KMS-11 (cell line): ENCODE measurements at regions not wholly inside any gene's neighbourhood (a gene's known extent, or its start where the extent isn't known, plus 50 kb on each side); places are given as distances from the start of the nearest gene placed in this dataset.

ENCODE experiments used
- H2AFZ ChIP-seq: fragments of 200-600 bp; sonication (generic); 2 replicates; pipeline ENCODE4 v1.6.1; 2016; ENCODE audit warnings: antibody characterized with exemption, mixed run types, low read depth
- H3K27ac ChIP-seq: fragments of 200-600 bp; sonication (generic); 2 replicates; pipeline ENCODE4 v1.6.1; 2016; ENCODE audit warnings: mild to moderate bottlenecking, mixed run types
- H3K27me3 ChIP-seq: fragments of 200-600 bp; sonication (generic); 2 replicates; pipeline ENCODE4 v1.6.1; 2017; ENCODE audit warnings: mild to moderate bottlenecking, low read depth, mixed run types, moderate library complexity; ENCODE audit not compliant: insufficient read depth
- H3K36me3 ChIP-seq: fragments of 200-600 bp; sonication (generic); 2 replicates; pipeline ENCODE4 v1.6.1; 2017; ENCODE audit warnings: mild to moderate bottlenecking, mixed run types; ENCODE audit not compliant: insufficient read depth
- H3K4me1 ChIP-seq: fragments of 200-600 bp; sonication (generic); 2 replicates; pipeline ENCODE4 v1.6.1; 2016; ENCODE audit warnings: mild to moderate bottlenecking, low read depth, mixed run types; ENCODE audit not compliant: poor library complexity, severe bottlenecking
- H3K4me2 ChIP-seq: fragments of 200-600 bp; sonication (generic); 2 replicates; pipeline ENCODE4 v1.7.0; 2016; ENCODE audit warnings: mild to moderate bottlenecking, mixed run types
- H3K4me3 ChIP-seq: fragments of 200-600 bp; sonication (generic); IDR thresholded peaks from 2 replicates; pipeline ENCODE4 v1.6.1; 2017; ENCODE audit warnings: low read depth, low read length, mixed read lengths; ENCODE audit not compliant: insufficient read depth
- H3K79me2 ChIP-seq: fragments of 200-600 bp; sonication (generic); 2 replicates; pipeline ENCODE4 v1.6.1; 2016; ENCODE audit warnings: low read depth, mixed run types; ENCODE audit not compliant: insufficient read depth
- H3K9ac ChIP-seq: fragments of 200-600 bp; sonication (generic); 2 replicates; pipeline ENCODE4 v1.6.1; 2016; ENCODE audit warnings: mild to moderate bottlenecking, mixed run types
- H4K20me1 ChIP-seq: fragments of 200-600 bp; sonication (generic); 2 replicates; pipeline ENCODE4 v1.6.1; 2016; ENCODE audit warnings: mild to moderate bottlenecking, mixed run types; ENCODE audit not compliant: insufficient read depth
- CTCF ChIP-seq: fragments of 200-600 bp; sonication (generic); conservative IDR thresholded peaks from 2 replicates; pipeline ENCODE4 v1.6.1; 2017; ENCODE audit warnings: low read depth, mild to moderate bottlenecking, antibody characterized with exemption, low read length, moderate library complexity, mixed read lengths

DNA sequence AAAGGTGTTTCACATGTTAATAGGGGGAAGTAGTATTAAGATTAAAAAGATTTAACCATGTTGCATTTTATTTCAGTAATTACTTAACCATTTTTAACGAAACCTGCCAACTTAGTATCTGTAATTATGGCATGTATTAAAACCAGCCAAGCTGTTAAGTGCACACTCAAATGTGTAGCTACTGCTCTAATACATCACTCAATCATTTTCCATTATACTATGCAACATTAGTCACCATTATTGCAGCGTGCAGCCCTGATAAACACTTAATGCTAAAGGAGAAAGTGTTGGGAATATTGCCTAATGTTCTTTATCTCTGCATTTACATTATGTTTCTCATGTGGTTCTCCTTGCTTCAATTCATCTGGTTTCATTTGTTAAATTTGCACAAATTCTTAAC, 745.9 kb upstream of the FAM98A start:
- no peak overlapping the region for H3K4me2 ChIP-seq
- H3K79me2 ChIP-seq = no peaks in the 10 kb centered on the region
- H2AFZ ChIP-seq = no peak overlapping the region
- H3K4me3 ChIP-seq = no peak overlapping the region
- H3K36me3 ChIP-seq = no peaks in the 10 kb centered on the region
- H3K4me1 ChIP-seq = no peaks in the 10 kb centered on the region
- H3K9ac ChIP-seq = no peak overlapping the region
- no peak overlapping the region for H3K27ac ChIP-seq
- H3K27me3 ChIP-seq = no peaks in the 10 kb centered on the region
- no peak for TF ChIP-seq CTCF
- H4K20me1 ChIP-seq = no peaks in the 10 kb centered on the region

- H3K27ac ChIP-seq = no peak overlapping the region
Observed at GRCh38 chr2:34340307-34340706, 741.2 kb upstream of the FAM98A start.

GRCh38 chr2:34337735-34338134, 738.6 kb upstream of the FAM98A start:
- H3K4me1 ChIP-seq = no peaks in the 10 kb centered on the region
- no peaks in the 10 kb centered on the region for H3K79me2 ChIP-seq
- no peaks in the 10 kb centered on the region for H3K27me3 ChIP-seq
- H3K4me3 ChIP-seq = no peak overlapping the region
- no peak for TF ChIP-seq CTCF
- H3K4me2 ChIP-seq = no peak overlapping the region
- H3K36me3 ChIP-seq = no peaks in the 10 kb centered on the region
- H3K9ac ChIP-seq = no peak overlapping the region
- no peaks in the 10 kb centered on the region for H4K20me1 ChIP-seq
- no peak overlapping the region for H3K27ac ChIP-seq
- H2AFZ ChIP-seq = no peak overlapping the region

More at GRCh38 chr2:34340307-34340706, 741.2 kb upstream of the FAM98A start:
- no peaks in the 10 kb centered on the region for H4K20me1 ChIP-seq
- H3K9ac ChIP-seq = no peak overlapping the region
- H3K79me2 ChIP-seq = no peaks in the 10 kb centered on the region
- H3K4me2 ChIP-seq = no peak overlapping the region
- H3K36me3 ChIP-seq = no peaks in the 10 kb centered on the region
- no peaks in the 10 kb centered on the region for H3K27me3 ChIP-seq
- no peak for TF ChIP-seq CTCF
- no peaks in the 10 kb centered on the region for H3K4me1 ChIP-seq
- no peak overlapping the region for H2AFZ ChIP-seq
- H3K4me3 ChIP-seq = no peak overlapping the region

DNA sequence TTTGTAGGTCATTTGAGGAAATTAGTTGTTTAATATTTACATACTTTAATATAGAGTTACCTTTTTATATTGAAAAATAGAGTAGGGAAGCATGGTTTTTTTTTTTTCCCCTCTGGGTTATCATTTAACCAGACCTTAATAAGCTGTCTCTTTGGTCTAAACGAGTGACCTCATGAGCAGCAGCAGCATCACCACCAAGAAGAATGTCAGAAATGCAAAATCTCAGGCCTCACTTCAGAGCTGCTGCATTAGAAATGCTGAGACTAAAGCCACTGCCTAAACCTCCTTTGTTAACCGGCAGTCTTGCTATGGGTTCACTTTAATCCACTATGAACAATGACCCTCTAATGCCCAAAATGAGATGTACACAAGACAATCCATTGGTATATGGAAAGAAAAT, 733.7 kb upstream of the FAM98A start:
- H3K4me3 ChIP-seq = no peak overlapping the region

More for the DNA sequence above, 733.7 kb upstream of the FAM98A start:
- TF ChIP-seq CTCF = no peak
- Histone ChIP-seq H3K36me3 (no peaks in the 10 kb centered on the region), H2AFZ (no peak overlapping the region), H3K9ac (no peak overlapping the region), H3K79me2 (no peaks in the 10 kb centered on the region), H3K27me3 (no peaks in the 10 kb centered on the region), H4K20me1 (no peaks in the 10 kb centered on the region), H3K4me2 (no peak overlapping the region), H3K27ac (no peak overlapping the region), H3K4me1 (no peaks in the 10 kb centered on the region)
